GM12873 (cell line): ENCODE measurements at regions not wholly inside any gene's neighbourhood (a gene's known extent, or its start where the extent isn't known, plus 50 kb on each side); places are given as distances from the start of the nearest gene placed in this dataset.

Experiments
- CTCF ChIP-seq: IDR thresholded peaks from 2 replicates; pipeline ENCODE4 v1.5.1; 2012; ENCODE audit warnings: low read depth, mild to moderate bottlenecking, moderate library complexity, low read length, control low read depth; ENCODE audit not compliant: insufficient read depth; ENCODE audit errors: missing control alignments

- TF ChIP-seq CTCF, result no peak
These were observed 312.8 kb upstream of the EPHA5 start for GRCh38 chr4:65983061-65983460.

GRCh38 chr4:65976287-65976686, 306.0 kb upstream of the EPHA5 start:
- no peak for TF ChIP-seq CTCF

- TF ChIP-seq CTCF, result no peak
These were observed 302.9 kb upstream of the EPHA5 start for GRCh38 chr4:65973186-65973585.

- no peak for TF ChIP-seq CTCF
These were observed 301.4 kb upstream of the EPHA5 start for GRCh38 chr4:65971686-65972085.

- TF ChIP-seq CTCF, result no peak
These were observed 298.7 kb upstream of the EPHA5 start for GRCh38 chr4:65968831-65969558.

GRCh38 chr4:65960751-65961150, 290.5 kb upstream of the EPHA5 start:
- no peak for TF ChIP-seq CTCF

GRCh38 chr4:65954416-65954815, 284.1 kb upstream of the EPHA5 start:
- TF ChIP-seq CTCF, result no peak

- TF ChIP-seq CTCF, result no peak
These were observed 280.9 kb upstream of the EPHA5 start for GRCh38 chr4:65951177-65951576.
